GM12892 (cell line): ENCODE measurements at regions not wholly inside any gene's neighbourhood (a gene's known extent, or its start where the extent isn't known, plus 50 kb on each side); places are given as distances from the start of the nearest gene placed in this dataset.

Source experiments
- POLR2A ChIP-seq: IDR thresholded peaks from 2 replicates; pipeline ENCODE4 v1.6.1; 2011; ENCODE audit warnings: low read depth, low read length, control low read depth
- TAF1 ChIP-seq: IDR thresholded peaks from 2 replicates; pipeline ENCODE4 v1.6.1; 2011; ENCODE audit warnings: low read depth, mild to moderate bottlenecking, control low read depth, low read length, borderline replicate concordance

GRCh38 chr11:96578379-96578778 lies 188.6 kb downstream of the JRKL start:
- no peak for TF ChIP-seq TAF1
- TF ChIP-seq POLR2A, result no peak
